ENCODE measurements at regions not wholly inside any gene's neighbourhood (a gene's known extent, or its start where the extent isn't known, plus 50 kb on each side); places are given as distances from the start of the nearest gene placed in this dataset.

DNA sequence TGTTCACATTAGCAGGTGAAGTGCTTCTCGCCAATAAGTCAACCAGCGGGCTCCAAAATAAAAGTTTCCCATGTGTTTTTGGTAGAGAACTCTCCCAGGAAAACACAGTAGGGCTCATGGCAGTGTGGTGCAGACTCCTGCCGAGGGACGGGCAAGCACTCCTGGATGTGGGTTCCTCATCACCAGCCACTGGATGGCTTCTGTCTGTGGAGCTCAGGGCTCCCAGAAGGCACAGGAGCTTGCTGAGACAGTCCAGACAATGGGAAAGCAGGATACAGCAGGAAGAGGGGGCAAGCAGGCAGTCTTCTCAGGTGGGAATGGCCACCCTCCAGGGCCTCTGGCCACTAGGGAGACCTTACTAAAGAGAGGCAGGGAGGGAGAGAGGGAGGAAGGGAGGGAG lies 142.4 kb downstream of the HSD17B3 start:
- H3K4me3 ChIP-seq = no peak overlapping the region
- 69 to 82% methylated on average over 4 of the region's 4 CpGs for WGBS, 2 donors
- H3K9me3 ChIP-seq = peaks cover 0 to 8% (median 0%) of the 10 kb centered on the region in 3 donors
- DNase-seq (no peak), ATAC-seq (no peak)
- intact Hi-C loops (cut with DNase I) = no loop called here
- TF ChIP-seq, protein P1, sequence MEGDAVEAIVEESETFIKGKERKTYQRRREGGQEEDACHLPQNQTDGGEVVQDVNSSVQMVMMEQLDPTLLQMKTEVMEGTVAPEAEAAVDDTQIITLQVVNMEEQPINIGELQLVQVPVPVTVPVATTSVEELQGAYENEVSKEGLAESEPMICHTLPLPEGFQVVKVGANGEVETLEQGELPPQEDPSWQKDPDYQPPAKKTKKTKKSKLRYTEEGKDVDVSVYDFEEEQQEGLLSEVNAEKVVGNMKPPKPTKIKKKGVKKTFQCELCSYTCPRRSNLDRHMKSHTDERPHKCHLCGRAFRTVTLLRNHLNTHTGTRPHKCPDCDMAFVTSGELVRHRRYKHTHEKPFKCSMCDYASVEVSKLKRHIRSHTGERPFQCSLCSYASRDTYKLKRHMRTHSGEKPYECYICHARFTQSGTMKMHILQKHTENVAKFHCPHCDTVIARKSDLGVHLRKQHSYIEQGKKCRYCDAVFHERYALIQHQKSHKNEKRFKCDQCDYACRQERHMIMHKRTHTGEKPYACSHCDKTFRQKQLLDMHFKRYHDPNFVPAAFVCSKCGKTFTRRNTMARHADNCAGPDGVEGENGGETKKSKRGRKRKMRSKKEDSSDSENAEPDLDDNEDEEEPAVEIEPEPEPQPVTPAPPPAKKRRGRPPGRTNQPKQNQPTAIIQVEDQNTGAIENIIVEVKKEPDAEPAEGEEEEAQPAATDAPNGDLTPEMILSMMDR (IDR thresholded peaks at IDR 0.05) = no peak
- no peaks in the 10 kb centered on the region for H3K27me3 ChIP-seq
- H3K4me1 ChIP-seq = no peaks in the 10 kb centered on the region
- no peaks in the 10 kb centered on the region for H3K36me3 ChIP-seq (replicated peaks in 1 of 2; ENCODE audit: insufficient read depth in 1 of 2, low read depth in 2 of 2)
- no peak overlapping the region for H3K27ac ChIP-seq

DNA sequence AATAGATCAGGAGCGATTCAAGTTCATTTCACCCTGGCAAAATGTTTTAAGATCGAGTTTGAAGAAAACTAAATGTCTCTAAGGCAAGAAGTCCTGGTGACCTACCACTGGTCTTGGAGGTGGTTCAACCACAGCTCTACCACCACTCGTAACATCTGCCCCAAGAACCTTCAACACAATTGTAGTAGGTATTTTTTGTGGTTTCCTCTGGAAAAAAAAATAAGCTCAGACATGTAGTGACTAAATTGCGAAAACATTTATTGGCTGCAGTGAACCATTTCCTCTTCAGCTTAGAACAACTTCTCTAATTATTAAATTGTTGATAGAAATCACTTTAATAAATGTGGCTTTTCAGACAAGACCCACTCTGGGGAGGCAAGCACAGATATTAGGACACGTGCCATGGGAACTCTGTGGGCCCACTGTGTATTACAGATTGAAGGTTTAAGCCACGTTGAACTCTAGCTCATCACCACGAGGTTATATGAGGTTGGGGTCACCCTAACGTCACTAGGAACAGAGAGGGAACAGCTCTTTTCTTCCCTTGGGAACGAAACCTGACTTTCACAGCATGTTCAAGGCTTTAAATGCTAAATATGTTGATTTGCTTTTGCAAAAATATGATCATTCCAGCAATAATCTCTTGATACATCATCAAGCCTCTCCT lies 142.9 kb downstream of the HSD17B3 start:
- 46 to 47% methylated on average over 9 of the region's 9 CpGs for WGBS, 2 donors
- intact Hi-C loops (cut with DNase I) = no loop called here

DNA sequence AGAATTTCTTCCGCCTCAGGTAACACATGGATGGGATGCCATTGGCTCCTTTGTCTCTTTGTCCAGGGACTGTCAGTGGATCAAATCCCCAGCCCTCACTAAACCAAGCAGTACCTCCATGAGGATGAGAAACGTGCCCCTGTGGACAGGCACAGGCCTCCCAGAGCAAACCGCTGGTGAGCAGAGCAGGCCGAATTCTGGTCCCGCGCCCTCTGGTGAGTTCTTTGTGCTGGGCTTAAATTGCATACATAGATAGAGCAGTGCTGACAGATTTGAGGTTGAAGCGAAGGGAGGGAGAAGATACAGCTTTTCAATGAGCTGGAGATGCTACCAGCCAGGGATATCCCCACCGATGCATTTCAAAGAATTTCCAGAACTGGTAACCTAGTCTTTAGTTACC lies 143.8 kb downstream of the HSD17B3 start:
- DNase-seq (no peak), ATAC-seq (no peak)
- Histone ChIP-seq H3K27me3 (no peaks in the 10 kb centered on the region), H3K27ac (no peak overlapping the region), H3K36me3 (replicated peaks in 1 of 2; ENCODE audit: insufficient read depth in 1 of 2, low read depth in 2 of 2) (no peaks in the 10 kb centered on the region), H3K9me3 (peaks cover 0 to 8% (median 0%) of the 10 kb centered on the region in 3 donors), H3K4me3 (no peak overlapping the region), H3K4me1 (no peaks in the 10 kb centered on the region)
- intact Hi-C loops (cut with DNase I) = no loop called here
- TF ChIP-seq, protein P1 (IDR thresholded peaks at IDR 0.05) = no peak
- no peak for TF ChIP-seq POLR2A (IDR thresholded peaks at IDR 0.05)
- 89 to 96% methylated on average over 8 of the region's 8 CpGs for WGBS, 2 donors

More for the DNA sequence above, 142.9 kb downstream of the HSD17B3 start:
- ATAC-seq (no peak), DNase-seq (no peak)
- peaks cover 0 to 8% (median 0%) of the 10 kb centered on the region in 3 donors for H3K9me3 ChIP-seq
- H3K36me3 ChIP-seq (replicated peaks in 1 of 2; ENCODE audit: insufficient read depth in 1 of 2, low read depth in 2 of 2) = no peaks in the 10 kb centered on the region
- no peaks in the 10 kb centered on the region for H3K4me1 ChIP-seq
- TF ChIP-seq POLR2A (IDR thresholded peaks at IDR 0.05) = no peak
- TF ChIP-seq, protein P1 (IDR thresholded peaks at IDR 0.05) = no peak
- peak overlapping the region in 1 of 4 donors; percentile 10 for H3K27ac ChIP-seq
- no peaks in the 10 kb centered on the region for H3K27me3 ChIP-seq
- H3K4me3 ChIP-seq = no peak overlapping the region

DNA sequence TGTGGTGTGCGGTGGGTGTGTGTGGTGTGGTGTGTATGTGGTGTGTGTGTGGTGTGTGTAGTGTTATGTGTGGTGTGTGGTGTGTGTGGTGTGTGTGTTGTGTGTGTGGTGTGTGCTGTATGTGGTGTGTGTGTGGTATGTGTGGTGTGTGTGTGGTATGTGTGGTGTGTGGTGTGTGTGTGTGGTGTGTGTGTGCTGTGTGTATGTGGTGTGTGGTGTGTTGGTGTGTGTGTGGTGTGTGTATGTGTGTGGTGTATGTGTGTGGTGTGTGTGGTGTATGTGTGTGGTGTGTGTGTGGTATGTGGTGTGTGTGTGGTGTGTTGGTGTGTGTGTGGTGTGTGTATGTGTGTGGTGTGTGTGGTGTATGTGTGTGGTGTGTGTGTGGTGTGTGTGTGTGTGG lies 144.3 kb downstream of the HSD17B3 start:
- no peak for ATAC-seq
- intact Hi-C loops (cut with DNase I) = no loop called here
- 0 to 50% methylated on average over 1 of the region's 1 CpG for WGBS, 2 donors
- Histone ChIP-seq H3K4me3 (no peak overlapping the region), H3K36me3 (replicated peaks in 1 of 2; ENCODE audit: insufficient read depth in 1 of 2, low read depth in 2 of 2) (no peaks in the 10 kb centered on the region), H3K27ac (no peak overlapping the region), H3K9me3 (peaks cover 0 to 8% (median 0%) of the 10 kb centered on the region in 3 donors), H3K27me3 (no peaks in the 10 kb centered on the region), H3K4me1 (no peaks in the 10 kb centered on the region)
- TF ChIP-seq POLR2A (IDR thresholded peaks at IDR 0.05) = no peak
- TF ChIP-seq, protein P1 (IDR thresholded peaks at IDR 0.05) = no peak
- DNase-seq = no peak

Measured in body of pancreas (tissue), 4 donors.